Tibial artery (tissue), 4 donors: ENCODE measurements at regions not wholly inside any gene's neighbourhood (a gene's known extent, or its start where the extent isn't known, plus 50 kb on each side); places are given as distances from the start of the nearest gene placed in this dataset.

ENCODE experiments used
- DNase-seq, 2 donors: peaks; one replicate each; pipeline ENCODE4 v3.0.0-alpha.2; 2019
- H3K27ac ChIP-seq, 2 donors: fragments of 200-600 bp; sonication (generic) in 1 of 2; 1 replicate in 1 of 2; 2 replicates in 1 of 2; pipeline ENCODE4 v1.5.1; 2018 to 2019; ENCODE audit warnings: mild to moderate bottlenecking in 1 of 2
- H3K27me3 ChIP-seq, 2 donors: fragments of 200-600 bp; sonication (generic) in 1 of 2; one replicate each; pipeline versions ENCODE4 v1.5.1 to v1.6.0; 2016 to 2019
- H3K36me3 ChIP-seq, 3 donors: fragments of 200-600 bp; sonication (generic) in 2 of 3; one replicate each; pipeline ENCODE4 v1.5.1; 2016 to 2019; ENCODE audit warnings: mild to moderate bottlenecking in 2 of 3
- H3K4me1 ChIP-seq, 4 donors: fragments of 200-600 bp; sonication (generic) in 2 of 4; 1 replicate in 3 of 4; 2 replicates in 1 of 4; pipeline ENCODE4 v1.5.1; 2016 to 2019
- H3K4me3 ChIP-seq, 2 donors: fragments of 200-600 bp; sonication (generic) in 1 of 2; 1 replicate in 1 of 2; 2 replicates in 1 of 2; pipeline ENCODE4 v1.5.1; 2018 to 2019; ENCODE audit warnings: mild to moderate bottlenecking in 2 of 2
- H3K9me3 ChIP-seq, 3 donors: fragments of 200-600 bp; sonication (generic) in 1 of 3; one replicate each; pipeline ENCODE4 v1.5.1; 2016 to 2019
- CTCF ChIP-seq, 2 experiments: fragments of 200-600 bp in 1 of 2; fragments of 450-650 bp in 1 of 2; IDR thresholded peaks; one replicate each; pipeline ENCODE4 v1.5.1; 2017 to 2019; ENCODE audit warnings: antibody characterized with exemption in 2 of 2, mild to moderate bottlenecking in 1 of 2, moderate library complexity in 1 of 2
- intact Hi-C: fragments of 100-400 bp; cut with DNase I; formaldehyde crosslinking; loops from one replicate; pipeline ENCODE4 v1.15.0; 2023; ENCODE audit warnings: low total_unique reads

- no peak for DNase-seq
- no peaks in the 10 kb centered on the region for H3K27me3 ChIP-seq
- no peak for TF ChIP-seq CTCF (IDR thresholded peaks at IDR 0.05)
- no peak overlapping the region for H3K27ac ChIP-seq
- no peaks in the 10 kb centered on the region for H3K36me3 ChIP-seq
- intact Hi-C loops: no loop called here
- no peaks in the 10 kb centered on the region for H3K9me3 ChIP-seq
- no peaks in the 10 kb centered on the region for H3K4me1 ChIP-seq
- no peak overlapping the region for H3K4me3 ChIP-seq
Observed at GRCh38 chr12:91874086-91874865, 271.4 kb downstream of the BTG1 start.

GRCh38 chr12:91871751-91872150, 273.9 kb downstream of the BTG1 start:
- Histone ChIP-seq H3K27me3 (no peaks in the 10 kb centered on the region), H3K36me3 (no peaks in the 10 kb centered on the region), H3K9me3 (no peaks in the 10 kb centered on the region), H3K27ac (no peak overlapping the region), H3K4me1 (no peaks in the 10 kb centered on the region), H3K4me3 (no peak overlapping the region)
- DNase-seq: no peak
- intact Hi-C loops: no loop called here
- TF ChIP-seq CTCF (IDR thresholded peaks at IDR 0.05): no peak

DNA sequence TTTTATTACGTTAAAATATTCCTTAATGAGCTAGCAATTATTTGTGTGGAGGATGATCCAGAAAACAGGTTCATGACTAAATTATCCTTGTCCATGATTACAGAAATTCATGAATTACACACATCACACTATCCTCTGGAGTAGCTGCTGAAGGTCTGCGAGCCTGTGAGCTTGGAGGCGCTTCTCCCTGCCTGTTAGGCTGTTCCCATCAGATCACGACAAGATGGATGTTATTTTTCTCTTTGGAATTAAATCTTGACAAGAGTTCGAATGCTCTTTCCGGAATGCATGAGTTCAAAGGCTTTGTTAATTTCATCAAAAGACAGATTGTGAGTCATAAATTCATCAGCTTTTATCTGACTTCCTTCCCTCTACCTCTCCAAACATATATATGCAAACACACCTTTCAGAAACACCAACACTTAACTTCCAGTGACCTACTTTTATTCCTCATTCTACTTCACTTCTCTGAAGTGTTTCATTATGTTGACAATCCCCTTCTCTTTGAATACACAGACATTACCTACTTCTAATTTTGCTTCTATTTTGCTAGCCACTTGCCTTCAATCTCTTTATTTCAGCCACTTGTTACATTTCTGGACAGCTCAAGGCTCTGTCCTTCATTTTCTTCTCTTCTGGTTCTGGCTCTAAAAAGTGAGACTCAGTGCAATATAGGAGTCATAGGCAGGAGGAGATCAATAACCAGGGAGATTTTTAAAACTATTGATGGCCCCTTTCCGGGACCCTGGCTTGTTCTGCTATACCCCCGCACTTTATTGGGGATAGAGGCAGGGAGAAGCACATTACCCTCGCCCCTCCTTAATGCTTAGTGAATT, 274.6 kb downstream of the BTG1 start:
- Histone ChIP-seq H3K27me3 (no peaks in the 10 kb centered on the region), H3K4me1 (no peaks in the 10 kb centered on the region), H3K4me3 (no peak overlapping the region), H3K36me3 (no peaks in the 10 kb centered on the region), H3K9me3 (no peaks in the 10 kb centered on the region), H3K27ac (no peak overlapping the region)
- no peak for TF ChIP-seq CTCF (IDR thresholded peaks at IDR 0.05)
- intact Hi-C loops: no loop called here
- DNase-seq: no peak

GRCh38 chr12:91868054-91868453, 277.6 kb downstream of the BTG1 start:
- Histone ChIP-seq H3K27me3 (no peaks in the 10 kb centered on the region), H3K27ac (no peak overlapping the region), H3K9me3 (no peaks in the 10 kb centered on the region), H3K36me3 (no peaks in the 10 kb centered on the region), H3K4me3 (no peak overlapping the region), H3K4me1 (no peaks in the 10 kb centered on the region)
- TF ChIP-seq CTCF (IDR thresholded peaks at IDR 0.05): no peak
- intact Hi-C loops: no loop called here
- no peak for DNase-seq

GRCh38 chr12:91866566-91866965, 279.1 kb downstream of the BTG1 start:
- Histone ChIP-seq H3K27me3 (no peaks in the 10 kb centered on the region), H3K9me3 (no peaks in the 10 kb centered on the region), H3K4me1 (no peaks in the 10 kb centered on the region), H3K36me3 (no peaks in the 10 kb centered on the region), H3K4me3 (no peak overlapping the region), H3K27ac (no peak overlapping the region)
- intact Hi-C loops: no loop called here
- no peak for DNase-seq
- TF ChIP-seq CTCF (IDR thresholded peaks at IDR 0.05): no peak
